ENCODE measurements at regions not wholly inside any gene's neighbourhood (a gene's known extent, or its start where the extent isn't known, plus 50 kb on each side); places are given as distances from the start of the nearest gene placed in this dataset.

DNA sequence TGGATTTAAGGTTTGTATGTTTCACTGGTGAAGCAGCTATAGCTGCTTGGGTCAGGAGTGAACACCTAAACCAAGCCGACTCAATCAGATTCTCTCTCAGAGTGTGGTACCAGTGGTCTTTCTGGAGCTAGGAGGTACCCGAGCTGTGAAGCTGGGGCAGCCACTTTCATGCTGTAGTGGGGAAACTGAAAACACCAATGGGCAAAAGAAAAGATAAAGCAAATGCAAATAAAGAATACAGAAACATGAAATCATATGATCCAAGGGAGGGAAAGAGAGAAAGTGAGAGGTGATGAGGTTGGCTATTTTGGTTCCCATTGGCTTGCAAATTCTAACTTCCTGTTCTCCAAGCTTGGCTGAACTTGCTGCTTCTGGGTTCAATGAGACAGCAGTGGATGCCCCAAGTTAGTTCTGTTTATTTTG, 212.3 kb upstream of the CFAP20DC start:
- H3K27me3 ChIP-seq (replicated peaks; ENCODE audit: insufficient read depth): no peaks in the 10 kb centered on the region
- TF ChIP-seq, protein P1, sequence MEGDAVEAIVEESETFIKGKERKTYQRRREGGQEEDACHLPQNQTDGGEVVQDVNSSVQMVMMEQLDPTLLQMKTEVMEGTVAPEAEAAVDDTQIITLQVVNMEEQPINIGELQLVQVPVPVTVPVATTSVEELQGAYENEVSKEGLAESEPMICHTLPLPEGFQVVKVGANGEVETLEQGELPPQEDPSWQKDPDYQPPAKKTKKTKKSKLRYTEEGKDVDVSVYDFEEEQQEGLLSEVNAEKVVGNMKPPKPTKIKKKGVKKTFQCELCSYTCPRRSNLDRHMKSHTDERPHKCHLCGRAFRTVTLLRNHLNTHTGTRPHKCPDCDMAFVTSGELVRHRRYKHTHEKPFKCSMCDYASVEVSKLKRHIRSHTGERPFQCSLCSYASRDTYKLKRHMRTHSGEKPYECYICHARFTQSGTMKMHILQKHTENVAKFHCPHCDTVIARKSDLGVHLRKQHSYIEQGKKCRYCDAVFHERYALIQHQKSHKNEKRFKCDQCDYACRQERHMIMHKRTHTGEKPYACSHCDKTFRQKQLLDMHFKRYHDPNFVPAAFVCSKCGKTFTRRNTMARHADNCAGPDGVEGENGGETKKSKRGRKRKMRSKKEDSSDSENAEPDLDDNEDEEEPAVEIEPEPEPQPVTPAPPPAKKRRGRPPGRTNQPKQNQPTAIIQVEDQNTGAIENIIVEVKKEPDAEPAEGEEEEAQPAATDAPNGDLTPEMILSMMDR (IDR thresholded peaks at IDR 0.05): no peak
- no peaks in the 10 kb centered on the region for H3K9me3 ChIP-seq
- H3K36me3 ChIP-seq: no peaks in the 10 kb centered on the region
- no peak overlapping the region for H3K27ac ChIP-seq
- H3K4me3 ChIP-seq: no peak overlapping the region
- H3K4me1 ChIP-seq (ENCODE audit: control insufficient read depth in 1 of 2, low read depth in 2 of 2): no peaks in the 10 kb centered on the region
- no peak for DNase-seq (ENCODE audit: low spot score)
- no peak for ATAC-seq (ENCODE audit: insufficient number of reproducible peaks, low FRiP score, low read depth)

DNA sequence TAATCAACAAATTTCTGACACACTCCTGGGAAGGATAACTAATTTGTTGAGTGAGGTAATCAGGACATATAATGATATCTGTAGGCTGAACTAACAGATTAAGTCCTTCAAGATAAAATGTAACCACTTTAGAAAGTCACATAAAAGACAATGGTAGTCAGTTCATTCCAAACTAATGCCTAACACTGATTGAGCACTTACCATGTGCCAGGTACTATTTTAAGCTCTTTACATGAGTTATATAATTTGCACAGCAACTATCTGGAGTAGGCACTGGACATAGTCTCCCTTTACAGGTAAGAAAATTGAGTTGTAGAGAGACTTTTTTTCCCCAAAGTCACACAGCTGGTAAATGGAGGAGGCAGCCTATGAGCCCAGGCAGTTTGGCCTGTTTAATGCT, 211.2 kb upstream of the CFAP20DC start:
- TF ChIP-seq, protein P1 (IDR thresholded peaks at IDR 0.05): no peak
- Histone ChIP-seq H3K36me3 (no peaks in the 10 kb centered on the region), H3K27me3 (replicated peaks; ENCODE audit: insufficient read depth) (no peaks in the 10 kb centered on the region), H3K4me1 (ENCODE audit: control insufficient read depth in 1 of 2, low read depth in 2 of 2) (no peaks in the 10 kb centered on the region), H3K4me3 (no peak overlapping the region), H3K27ac (no peak overlapping the region), H3K9me3 (no peaks in the 10 kb centered on the region)
- ATAC-seq (ENCODE audit: insufficient number of reproducible peaks, low FRiP score, low read depth): no peak
- DNase-seq (ENCODE audit: low spot score): no peak

DNA sequence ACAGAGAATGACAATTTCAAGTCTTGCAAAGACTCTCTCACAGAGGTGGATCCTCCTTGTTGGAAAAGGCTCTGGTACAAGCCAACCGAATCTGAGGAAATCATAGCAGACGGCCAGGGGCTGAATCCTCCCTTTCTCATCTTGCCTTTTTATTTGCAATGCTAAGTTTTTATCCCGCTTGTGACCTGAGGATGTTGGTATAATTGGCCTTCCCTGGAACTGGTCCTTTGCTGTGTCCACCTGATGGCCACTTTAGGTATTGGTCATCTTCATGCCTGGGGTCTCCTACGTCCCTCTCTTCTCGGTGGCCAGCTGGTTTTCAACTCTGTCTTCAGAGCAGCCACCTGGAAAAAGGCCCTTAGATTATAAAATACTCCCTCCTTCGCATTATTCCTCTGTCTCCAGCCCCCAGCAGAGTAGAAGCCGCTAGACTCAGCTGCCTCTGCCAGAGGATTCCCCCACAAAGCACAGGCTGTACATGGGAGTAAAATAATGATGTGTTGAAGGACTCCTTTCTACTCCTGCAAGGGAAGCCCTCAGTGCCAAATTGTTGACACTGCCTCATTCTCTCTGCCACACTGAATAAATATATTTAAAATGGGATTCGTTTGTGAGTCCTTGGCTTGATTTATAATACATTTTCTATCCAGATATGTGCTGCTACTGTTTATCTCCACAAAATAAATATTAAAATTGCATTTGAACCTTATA, 208.9 kb upstream of the CFAP20DC start:
- Histone ChIP-seq H3K4me3 (no peak overlapping the region), H3K9me3 (no peaks in the 10 kb centered on the region), H3K27me3 (replicated peaks; ENCODE audit: insufficient read depth) (no peaks in the 10 kb centered on the region), H3K27ac (no peak overlapping the region), H3K4me1 (ENCODE audit: control insufficient read depth in 1 of 2, low read depth in 2 of 2) (no peaks in the 10 kb centered on the region), H3K36me3 (no peaks in the 10 kb centered on the region)
- TF ChIP-seq, protein P1 (IDR thresholded peaks at IDR 0.05): no peak
- ATAC-seq (ENCODE audit: insufficient number of reproducible peaks, low FRiP score, low read depth): no peak
- DNase-seq (ENCODE audit: low spot score): no peak

DNA sequence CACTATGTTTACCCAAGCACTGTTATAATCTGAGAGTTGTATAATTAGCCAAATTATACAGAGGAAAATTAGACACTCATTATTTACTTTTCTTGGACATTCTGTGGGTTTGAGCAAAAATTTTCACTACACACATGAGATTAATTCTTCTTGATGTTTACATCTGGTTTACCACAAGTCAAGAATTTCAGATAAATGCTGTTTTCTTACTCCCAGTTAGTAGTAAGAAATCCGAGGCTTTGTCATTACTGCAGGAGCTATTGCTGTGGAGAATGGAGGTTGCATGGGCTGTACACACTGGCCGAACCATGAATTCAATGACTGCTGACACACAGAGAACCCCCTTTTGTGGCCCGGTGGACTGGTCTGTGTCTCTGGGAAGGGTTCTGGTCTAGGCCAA, 207.7 kb upstream of the CFAP20DC start:
- Histone ChIP-seq H3K27ac (no peak overlapping the region), H3K4me3 (no peak overlapping the region), H3K36me3 (no peaks in the 10 kb centered on the region), H3K9me3 (no peaks in the 10 kb centered on the region), H3K27me3 (replicated peaks; ENCODE audit: insufficient read depth) (no peaks in the 10 kb centered on the region), H3K4me1 (ENCODE audit: control insufficient read depth in 1 of 2, low read depth in 2 of 2) (no peaks in the 10 kb centered on the region)
- TF ChIP-seq, protein P1 (IDR thresholded peaks at IDR 0.05): no peak
- ATAC-seq (ENCODE audit: insufficient number of reproducible peaks, low FRiP score, low read depth): no peak
- no peak for DNase-seq (ENCODE audit: low spot score)

DNA sequence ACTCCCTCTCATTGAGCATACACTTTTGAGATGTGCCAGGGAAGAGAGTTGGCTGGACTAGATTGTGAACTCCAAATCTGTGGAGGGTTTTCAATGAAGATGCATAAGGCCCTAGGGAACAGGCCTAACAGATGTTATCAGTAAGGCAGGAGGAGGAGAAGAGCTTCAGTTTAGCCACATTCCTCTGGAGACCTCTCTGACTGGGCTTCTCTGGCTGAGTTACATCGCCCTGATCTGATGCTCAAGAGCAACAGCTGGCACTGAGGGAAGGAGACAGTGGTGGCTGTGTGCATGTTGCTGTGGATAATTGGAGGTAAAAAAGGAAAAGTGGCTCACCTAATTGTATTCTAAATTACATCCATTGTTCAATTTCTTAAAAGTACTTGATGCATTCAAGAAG, 206.4 kb upstream of the CFAP20DC start:
- ATAC-seq (ENCODE audit: insufficient number of reproducible peaks, low FRiP score, low read depth) (no peak), DNase-seq (ENCODE audit: low spot score) (no peak)
- H3K4me3 ChIP-seq: no peak overlapping the region
- TF ChIP-seq, protein P1 (IDR thresholded peaks at IDR 0.05): no peak
- no peaks in the 10 kb centered on the region for H3K4me1 ChIP-seq (ENCODE audit: control insufficient read depth in 1 of 2, low read depth in 2 of 2)
- no peaks in the 10 kb centered on the region for H3K9me3 ChIP-seq
- H3K36me3 ChIP-seq: no peaks in the 10 kb centered on the region
- H3K27me3 ChIP-seq (replicated peaks; ENCODE audit: insufficient read depth): no peaks in the 10 kb centered on the region
- no peak overlapping the region for H3K27ac ChIP-seq
